ENCODE measurements at regions not wholly inside any gene's neighbourhood (a gene's known extent, or its start where the extent isn't known, plus 50 kb on each side); places are given as distances from the start of the nearest gene placed in this dataset.

DNA sequence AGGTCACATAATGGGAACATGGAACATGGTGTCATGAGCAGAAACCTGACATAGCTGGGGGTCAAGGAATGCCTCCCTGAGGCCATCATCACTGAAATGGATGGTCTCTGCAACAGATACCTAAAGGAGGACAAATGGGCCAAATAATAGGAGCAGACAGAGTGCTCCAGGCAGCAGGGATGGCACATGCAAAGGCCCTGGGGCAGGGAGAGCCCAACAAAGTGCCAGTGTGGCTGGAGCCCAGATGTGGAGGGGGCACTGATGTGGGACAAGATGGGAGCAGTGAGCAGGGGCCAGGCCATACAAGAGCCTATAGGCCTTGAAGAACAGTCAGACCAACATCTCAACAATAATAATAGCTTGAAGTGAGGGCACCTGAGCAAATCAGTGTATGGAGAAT is 497.8 kb downstream of the MN1 start:
- TF ChIP-seq GATA2 (IDR thresholded peaks at IDR 0.05; ENCODE audit: low read depth, low read length) = no peak
- no peak for TF ChIP-seq GATA3 (IDR thresholded peaks at IDR 0.05; ENCODE audit: low read depth, low read length)
